WI38 (cell line): ENCODE measurements at regions not wholly inside any gene's neighbourhood (a gene's known extent, or its start where the extent isn't known, plus 50 kb on each side); places are given as distances from the start of the nearest gene placed in this dataset.

Experiments used
- H3K4me3 ChIP-seq: 2 replicates; pipeline ENCODE4 v1.5.1; 2011; ENCODE audit warnings: low read depth, mild to moderate bottlenecking, control low read depth, low read length
- CTCF ChIP-seq: IDR thresholded peaks from 2 replicates; pipeline ENCODE4 v1.5.1; 2012; ENCODE audit warnings: low read depth, mild to moderate bottlenecking, control low read depth, low read length

- no peak for TF ChIP-seq CTCF
- H3K4me3 ChIP-seq, result no peak overlapping the region
These were observed 462.0 kb downstream of the CDH11 start for GRCh38 chr16:64659866-64660265.

GRCh38 chr16:64657316-64658011, 464.4 kb downstream of the CDH11 start:
- no peak for TF ChIP-seq CTCF
- H3K4me3 ChIP-seq, result no peak overlapping the region

DNA sequence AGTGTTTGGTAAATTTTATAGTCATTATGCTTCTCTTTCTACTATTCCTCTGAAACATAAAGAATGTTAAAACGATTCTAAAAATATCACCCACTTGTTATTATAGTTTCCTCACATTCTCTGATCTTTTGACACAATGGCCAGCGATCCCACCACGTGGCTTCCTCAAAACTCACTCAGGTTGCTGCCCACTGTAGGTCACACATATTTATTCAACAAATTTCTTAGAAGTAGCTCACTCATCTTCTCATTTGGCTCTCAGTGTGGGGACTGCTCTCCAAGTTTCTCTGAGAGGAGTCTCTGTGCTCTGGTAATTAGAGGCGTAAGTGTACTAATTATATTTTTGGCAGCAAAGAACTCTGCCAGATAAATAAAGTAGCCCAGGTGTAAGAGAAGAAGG, 465.4 kb downstream of the CDH11 start:
- TF ChIP-seq CTCF, result no peak
- no peak overlapping the region for H3K4me3 ChIP-seq

DNA sequence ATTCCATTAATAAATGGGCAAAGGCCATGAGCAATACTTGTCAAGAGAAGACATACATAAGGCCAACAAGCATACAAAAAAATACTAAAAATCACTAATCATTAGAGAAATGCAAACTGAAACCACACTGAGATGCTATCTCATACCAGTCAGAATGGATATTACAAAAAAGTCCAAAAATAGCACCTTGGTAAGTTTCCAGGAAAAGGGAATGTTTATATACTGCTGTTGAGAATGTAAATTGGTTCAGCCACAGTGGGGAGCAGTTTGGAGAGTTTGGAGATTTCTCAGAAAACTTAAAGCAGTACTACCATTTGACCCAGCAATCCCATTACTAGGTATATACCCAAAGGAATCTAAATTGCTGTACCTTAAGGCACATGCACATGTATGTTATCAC, 467.7 kb downstream of the CDH11 start:
- TF ChIP-seq CTCF, result no peak
- H3K4me3 ChIP-seq, result no peak overlapping the region

GRCh38 chr16:64648282-64648681, 473.6 kb downstream of the CDH11 start:
- TF ChIP-seq CTCF, result no peak
- H3K4me3 ChIP-seq, result no peak overlapping the region

GRCh38 chr16:64641343-64641742, 480.5 kb downstream of the CDH11 start:
- TF ChIP-seq CTCF, result no peak
- H3K4me3 ChIP-seq, result no peak overlapping the region

DNA sequence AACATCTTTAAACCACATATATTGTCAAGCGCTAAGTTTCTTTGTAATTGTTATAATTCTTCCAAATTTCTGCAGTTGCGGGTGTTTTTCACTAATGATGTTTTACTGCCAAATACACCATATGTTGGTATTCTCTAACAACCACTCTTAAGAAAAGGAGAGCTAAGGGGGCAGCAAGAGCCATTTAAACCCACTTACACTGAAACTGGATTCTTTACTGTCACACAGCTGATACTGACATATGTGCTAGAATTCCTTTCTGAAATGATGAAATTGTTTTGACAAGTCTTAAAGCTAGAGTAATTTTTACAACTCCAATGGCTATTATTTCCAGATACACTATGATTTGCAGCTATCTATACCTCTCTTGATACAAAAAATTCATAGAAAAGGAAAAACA, 483.1 kb downstream of the CDH11 start:
- H3K4me3 ChIP-seq, result no peak overlapping the region
- no peak for TF ChIP-seq CTCF
